GM21360 (cell line): ENCODE measurements at regions not wholly inside any gene's neighbourhood (a gene's known extent, or its start where the extent isn't known, plus 50 kb on each side); places are given as distances from the start of the nearest gene placed in this dataset.
"Not testable (repeated sequence)": the region's sequence is repeated elsewhere in the genome, so short reads cannot be mapped to it uniquely, and the experiment has no call there.

Source experiments
- ATAC-seq: cut with Tn5 transposase; IDR thresholded peaks from one replicate; pipeline ENCODE4 v1.9.1; 2021; ENCODE audit warnings: mild to moderate bottlenecking, moderate library complexity; ENCODE audit not compliant: unreplicated experiment

GRCh38 chr1:34367954-34368353, 191.2 kb downstream of the C1orf94 start:
- no peak for ATAC-seq

DNA sequence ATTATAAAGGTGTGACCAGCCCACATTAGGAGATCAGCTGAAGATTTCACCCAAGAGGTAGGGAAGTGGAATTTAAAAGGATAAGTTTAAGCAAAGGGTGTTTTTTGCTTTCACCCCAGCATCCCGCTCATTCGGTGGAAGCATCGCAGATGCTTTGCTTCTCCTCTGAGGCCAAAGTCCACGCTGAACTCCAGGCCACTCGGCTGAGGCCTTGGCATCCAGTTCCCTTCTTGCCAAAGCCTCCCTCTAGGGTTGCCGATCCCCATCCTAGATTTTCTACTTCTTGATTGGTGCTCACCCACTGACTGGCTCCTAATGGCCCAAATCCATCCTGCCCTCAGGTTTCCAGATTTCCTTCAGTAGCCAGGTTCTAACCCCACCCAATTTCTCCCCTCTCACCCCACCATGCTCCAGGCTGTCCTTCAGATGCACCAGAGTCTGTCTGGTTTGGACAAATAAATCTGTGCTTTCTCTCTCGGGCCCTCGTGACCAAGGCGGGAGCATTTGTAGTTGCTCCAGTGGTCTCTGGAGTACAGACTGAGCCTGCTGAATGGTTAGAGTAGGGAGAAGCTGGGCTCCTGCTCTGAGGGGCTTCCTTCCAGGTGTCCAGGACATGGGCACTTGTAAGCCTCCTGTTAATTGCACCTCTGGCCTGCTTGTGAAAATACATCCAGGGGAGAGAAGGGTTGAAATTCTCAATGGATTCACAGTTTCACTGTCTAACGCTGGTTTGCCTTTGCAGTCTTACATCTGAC, 193.2 kb downstream of the C1orf94 start:
- no peak for ATAC-seq

DNA sequence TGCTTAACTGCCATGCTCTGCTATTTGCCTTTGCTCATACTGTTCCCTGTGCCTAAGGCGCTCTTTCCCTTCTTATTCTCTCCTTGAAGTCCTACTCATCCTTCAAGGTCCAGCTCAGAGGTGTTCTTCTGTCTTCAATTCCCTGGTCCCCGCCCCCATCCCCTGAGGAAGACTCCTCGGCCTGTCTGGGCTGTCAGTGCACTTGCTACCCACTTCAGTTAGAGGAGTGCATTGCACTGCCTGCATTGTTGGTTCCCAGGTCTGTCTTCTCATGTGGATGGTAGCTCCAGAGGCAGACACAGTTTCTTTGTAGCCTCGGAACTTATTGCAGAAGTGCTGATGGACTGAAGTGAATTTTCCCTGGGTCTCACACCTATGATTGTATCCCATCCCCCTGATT, 194.0 kb downstream of the C1orf94 start:
- no peak for ATAC-seq

DNA sequence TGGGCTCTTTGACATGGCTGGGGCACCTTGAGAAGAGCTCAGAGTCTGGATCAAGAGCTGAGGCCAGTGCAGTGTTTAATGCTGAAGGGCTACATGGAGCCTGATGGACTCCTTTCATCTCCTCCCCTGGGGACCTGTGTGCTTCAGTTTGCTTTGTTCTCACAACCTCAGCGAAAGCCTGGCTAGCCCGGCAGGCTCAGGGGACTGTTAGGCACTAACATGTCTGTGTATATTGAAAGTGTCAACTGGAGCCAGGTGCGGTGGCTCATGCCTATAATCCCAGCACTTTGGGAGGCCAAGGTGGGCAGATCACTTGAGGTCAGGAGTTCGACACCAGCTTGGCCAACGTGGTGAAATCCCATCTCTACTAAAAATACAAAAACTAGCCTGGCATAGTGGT, 194.5 kb downstream of the C1orf94 start:
- not testable (repeated sequence) for ATAC-seq

DNA sequence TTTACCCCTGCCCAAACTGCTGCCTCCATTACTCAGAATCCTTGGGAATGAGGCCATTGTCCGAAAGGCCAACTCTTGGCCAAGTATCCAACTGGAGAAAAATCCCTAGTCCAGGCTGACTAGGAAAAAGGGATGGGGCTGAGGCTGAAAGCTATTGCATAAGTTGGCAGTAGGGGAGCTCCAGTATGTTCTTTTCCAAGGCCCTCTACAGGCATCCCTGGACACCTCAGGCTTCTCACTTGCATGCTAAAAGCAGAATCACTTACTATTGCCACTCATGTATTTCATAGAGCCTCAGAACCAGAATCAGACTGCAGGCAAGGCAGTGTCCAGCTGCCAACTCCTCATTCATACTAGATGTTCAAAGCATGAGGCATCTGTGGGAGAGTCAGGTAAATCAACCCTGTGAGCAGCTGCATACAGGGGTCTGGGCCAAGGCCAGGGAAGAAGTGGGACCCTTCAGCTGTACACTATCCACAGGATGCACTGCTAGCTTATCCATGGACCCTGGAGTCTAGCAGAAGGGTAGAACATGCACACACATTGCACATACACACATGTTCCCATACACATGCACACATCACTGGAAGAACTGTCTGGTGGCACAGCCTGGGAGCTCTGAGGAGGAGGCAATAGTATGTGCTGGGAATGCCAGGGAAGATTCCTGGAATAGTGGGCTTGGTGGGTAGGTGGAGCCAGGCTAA, 195.3 kb downstream of the C1orf94 start:
- ATAC-seq = no peak

DNA sequence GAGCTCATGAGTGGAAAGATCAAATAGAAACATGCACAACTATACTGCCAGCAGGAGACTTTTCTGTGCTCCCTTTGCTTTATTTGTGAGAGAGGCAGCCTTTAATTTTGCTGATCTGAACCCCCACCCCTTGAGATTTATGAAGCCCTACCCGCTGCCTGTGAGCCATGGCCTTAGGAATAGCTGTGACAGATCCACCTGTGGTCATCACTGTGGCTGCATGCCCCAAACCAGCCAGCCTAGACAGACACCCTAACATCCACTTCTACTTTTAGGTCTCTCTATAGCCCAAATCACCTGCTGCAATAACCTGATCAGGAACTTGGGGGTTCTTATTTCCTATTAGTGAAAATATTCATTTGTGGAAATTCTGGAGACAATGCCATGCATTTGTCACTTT, 196.2 kb downstream of the C1orf94 start:
- ATAC-seq = no peak

DNA sequence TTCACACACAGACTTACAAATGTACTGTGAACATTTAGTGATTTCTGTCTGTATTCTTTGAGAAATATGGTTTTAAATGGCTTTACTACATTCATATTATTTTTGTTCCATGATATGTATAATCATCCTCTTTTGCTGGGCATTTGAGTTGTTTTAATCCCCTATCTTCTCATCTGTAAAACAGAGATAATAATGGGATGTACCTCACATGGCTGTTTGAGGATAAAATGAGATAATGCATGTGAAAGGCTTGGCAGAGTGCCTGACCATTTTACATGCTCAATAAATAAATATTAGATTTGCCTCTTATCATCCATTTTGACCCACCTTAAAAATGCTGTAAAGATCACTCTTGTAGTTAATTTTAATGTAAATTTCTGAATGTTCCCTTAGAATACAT, 197.2 kb downstream of the C1orf94 start:
- no peak for ATAC-seq

DNA sequence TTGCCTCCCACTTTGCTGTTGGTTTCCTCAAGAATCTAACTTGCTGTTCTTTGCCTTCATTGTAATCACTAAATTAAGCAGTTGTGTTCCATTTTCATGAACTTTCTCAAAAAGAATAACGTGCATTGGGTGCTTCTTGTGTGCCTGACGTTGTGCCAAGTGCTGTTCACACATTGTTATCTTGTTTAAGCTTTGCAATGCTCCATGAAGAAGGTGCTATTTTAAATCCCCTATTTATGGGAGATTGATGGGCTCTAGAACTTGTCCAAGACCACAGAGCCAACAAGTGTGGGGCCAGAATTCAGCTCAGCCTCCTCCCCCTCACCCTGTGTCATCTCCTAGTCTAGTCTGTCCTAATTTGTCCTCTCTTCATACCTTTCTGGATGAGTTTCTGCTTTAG, 199.8 kb downstream of the C1orf94 start:
- ATAC-seq = no peak

DNA sequence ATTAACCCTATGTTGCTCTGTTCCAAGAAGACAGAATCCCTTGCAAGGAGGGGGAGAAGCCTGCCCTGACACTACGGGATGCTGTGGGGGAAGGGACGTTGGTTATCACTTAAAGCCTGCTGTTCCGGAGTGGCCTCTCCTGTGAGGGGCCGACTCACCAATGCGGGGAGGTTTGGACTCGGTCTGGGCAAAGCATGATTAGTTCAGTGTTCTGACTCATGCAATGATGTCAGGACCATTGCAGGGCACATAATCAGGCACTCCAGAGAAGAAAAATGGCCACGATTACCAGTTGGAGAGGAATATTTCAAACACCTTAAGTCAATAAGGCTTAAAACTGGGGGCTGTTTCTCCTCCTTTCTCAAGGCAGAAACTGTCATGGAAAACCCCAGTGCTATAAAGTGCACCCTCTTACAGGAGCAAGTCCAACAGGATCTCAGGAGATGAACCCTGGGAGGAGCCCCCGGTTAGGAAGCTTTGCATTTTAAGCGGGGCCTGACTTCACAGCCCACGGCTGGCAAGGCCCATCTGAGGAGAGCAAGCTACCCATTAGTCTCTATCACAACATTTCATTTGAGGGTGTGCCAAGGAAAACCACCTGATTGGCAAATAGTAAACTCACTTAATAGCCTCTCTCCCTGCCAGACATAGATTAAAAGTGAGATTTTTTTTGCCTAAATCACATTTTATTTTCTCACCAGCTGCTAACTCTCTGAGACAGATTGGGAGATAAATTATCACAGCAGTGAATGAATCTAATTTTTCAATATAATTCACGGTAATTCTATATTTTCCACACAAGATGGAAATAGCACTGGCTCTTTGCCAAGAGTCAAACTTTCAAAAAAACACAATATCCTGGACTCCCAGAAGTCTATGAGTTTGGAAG, 202.5 kb downstream of the C1orf94 start:
- ATAC-seq = no peak

- ATAC-seq = no peak
These were observed 203.2 kb downstream of the C1orf94 start for GRCh38 chr1:34379911-34380310.

GRCh38 chr1:34380526-34381124, 203.9 kb downstream of the C1orf94 start:
- ATAC-seq = no peak

DNA sequence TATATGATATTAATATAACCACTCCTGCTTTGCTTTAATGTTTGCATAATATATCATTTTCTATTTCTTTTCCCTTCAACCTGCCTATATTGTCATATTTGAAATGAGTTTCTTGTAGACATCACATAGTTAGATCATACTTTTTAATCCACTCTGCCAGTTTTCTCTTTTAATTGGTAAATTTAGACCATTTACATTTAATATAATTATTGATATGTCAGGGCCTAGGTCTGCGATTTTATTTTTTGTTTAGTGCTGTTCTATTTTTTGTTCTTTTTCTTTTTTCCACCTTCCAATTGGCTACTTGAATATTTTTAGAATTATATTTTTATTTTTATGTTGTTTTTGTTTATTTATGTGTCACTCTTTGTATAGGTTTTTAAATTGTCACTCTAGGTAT, 213.3 kb downstream of the C1orf94 start:
- ATAC-seq = no peak

DNA sequence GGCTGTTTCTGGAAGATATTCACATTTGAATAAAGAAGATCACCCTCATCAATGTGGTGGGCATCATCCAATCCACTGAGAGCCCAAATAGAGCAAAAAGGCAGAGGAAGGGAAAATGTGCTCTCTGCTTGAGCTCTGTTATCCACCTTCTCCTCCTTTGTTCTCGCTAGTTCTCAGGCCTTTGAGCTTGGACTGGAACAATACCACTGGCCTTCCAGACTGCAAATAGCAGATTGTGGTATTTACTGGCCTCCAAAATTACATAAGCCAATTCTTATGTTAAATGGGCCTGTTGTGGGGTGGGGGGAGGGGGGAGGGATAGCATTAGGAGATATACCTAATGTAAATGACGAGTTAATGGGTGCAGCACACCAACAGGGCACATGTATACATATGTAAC, 219.3 kb downstream of the C1orf94 start:
- no peak for ATAC-seq

DNA sequence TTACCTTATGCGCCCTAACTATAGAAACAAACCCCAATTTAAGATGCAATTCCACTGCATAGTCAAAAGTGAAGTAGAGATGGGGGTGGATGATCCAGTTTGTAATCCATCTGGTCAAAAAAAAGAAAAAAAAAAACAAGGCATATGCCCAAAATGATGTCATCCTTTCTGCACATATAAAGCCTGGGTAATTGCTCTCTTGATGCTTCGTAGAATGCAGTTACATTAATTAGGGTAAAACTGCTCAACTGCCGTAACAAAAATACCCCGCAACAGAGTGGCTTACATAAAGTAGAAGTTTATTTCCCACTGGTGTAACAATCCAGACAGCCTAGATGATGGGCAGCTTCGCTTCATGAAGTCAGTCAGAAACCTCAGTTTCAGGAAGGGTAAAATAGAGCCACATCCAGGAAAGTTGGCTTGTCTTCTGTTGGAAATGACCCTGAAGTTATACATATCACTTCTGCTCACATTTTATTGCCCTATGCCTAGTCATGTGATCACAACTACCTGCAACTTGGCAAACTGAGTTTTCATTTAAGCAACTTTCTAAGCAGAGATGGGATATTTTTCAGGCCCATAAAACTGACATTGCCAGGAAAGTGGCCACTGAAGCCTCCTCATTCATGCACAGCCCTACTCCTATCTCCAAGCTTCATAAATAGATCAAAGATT, 221.7 kb downstream of the C1orf94 start:
- no peak for ATAC-seq

GRCh38 chr1:34398916-34399275, 222.2 kb downstream of the C1orf94 start:
- no peak for ATAC-seq

DNA sequence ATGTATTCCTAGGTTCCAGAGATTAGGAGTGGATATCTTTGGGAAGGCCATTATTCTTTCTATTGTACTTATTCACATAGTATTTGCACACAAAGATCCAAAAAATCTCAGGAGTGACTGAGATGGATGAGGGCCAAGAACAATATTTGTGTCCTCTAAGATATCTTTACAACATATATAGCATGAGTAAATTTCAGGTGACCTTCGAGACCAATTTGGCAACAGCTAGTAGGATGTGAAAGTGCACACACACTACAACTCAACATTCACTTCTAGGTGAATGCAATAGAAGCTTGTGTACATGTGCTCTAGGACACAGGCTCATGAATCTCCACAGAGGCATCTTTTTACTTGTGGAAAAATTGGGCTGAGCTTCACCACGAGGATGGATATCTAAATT, 224.0 kb downstream of the C1orf94 start:
- no peak for ATAC-seq

- ATAC-seq = no peak
These were observed 226.4 kb downstream of the C1orf94 start for GRCh38 chr1:34403156-34403555.

GRCh38 chr1:34404804-34405203, 228.1 kb downstream of the C1orf94 start:
- no peak for ATAC-seq

- no peak for ATAC-seq
These were observed 228.7 kb downstream of the C1orf94 start for GRCh38 chr1:34405266-34405959.

DNA sequence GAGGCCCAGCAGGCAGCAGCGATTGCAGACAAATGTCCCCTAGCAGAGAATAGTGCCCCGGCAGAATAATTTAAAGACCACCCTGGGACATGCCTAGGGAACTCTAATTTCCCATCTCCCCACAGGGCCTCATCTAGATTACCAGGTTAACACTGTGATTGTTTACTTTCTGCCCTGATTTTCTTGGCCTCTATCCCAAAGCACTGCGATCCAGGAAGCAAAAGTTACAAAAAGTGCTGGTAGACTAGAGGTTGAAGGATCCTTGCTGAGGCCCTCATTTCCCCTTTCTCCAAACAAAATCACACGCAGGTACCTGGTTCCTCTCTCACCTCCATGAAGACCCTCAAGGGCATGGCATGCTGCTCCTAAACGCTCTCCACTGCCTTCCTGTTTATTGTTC, 229.7 kb downstream of the C1orf94 start:
- ATAC-seq = no peak
